ENCODE measurements at regions not wholly inside any gene's neighbourhood (a gene's known extent, or its start where the extent isn't known, plus 50 kb on each side); places are given as distances from the start of the nearest gene placed in this dataset.

DNA sequence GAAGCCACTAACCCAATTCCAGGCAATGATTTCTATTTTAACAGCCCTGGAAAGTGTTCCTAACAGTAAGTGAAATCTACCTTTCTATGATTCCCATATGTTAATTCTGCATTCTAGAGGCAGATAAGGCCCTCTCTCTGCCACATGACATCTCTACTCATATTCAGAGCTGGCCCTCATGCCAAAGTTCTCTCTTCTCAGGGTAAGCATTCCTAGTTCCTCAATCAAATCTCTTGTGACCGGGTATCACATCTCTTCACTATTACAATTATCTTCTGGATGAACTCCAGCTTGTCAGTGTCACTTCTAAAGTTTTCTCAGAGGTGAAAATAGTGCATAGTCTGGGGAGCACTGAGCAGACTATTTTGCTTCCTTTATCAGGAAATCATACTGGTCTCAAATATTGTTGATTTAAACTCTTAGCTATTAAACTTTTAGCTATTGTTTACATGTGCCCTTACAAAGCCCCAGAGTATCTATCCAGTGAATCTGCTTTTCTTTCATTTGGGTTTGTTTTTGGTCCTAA is 66.4 kb upstream of the TNFSF18 start:
- DNase-seq: no peak
- 6 to 46% (median 23%) methylated on average over 1 of the region's 1 CpG for WGBS, 4 donors
- TF ChIP-seq, protein P1, sequence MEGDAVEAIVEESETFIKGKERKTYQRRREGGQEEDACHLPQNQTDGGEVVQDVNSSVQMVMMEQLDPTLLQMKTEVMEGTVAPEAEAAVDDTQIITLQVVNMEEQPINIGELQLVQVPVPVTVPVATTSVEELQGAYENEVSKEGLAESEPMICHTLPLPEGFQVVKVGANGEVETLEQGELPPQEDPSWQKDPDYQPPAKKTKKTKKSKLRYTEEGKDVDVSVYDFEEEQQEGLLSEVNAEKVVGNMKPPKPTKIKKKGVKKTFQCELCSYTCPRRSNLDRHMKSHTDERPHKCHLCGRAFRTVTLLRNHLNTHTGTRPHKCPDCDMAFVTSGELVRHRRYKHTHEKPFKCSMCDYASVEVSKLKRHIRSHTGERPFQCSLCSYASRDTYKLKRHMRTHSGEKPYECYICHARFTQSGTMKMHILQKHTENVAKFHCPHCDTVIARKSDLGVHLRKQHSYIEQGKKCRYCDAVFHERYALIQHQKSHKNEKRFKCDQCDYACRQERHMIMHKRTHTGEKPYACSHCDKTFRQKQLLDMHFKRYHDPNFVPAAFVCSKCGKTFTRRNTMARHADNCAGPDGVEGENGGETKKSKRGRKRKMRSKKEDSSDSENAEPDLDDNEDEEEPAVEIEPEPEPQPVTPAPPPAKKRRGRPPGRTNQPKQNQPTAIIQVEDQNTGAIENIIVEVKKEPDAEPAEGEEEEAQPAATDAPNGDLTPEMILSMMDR (IDR thresholded peaks at IDR 0.05): no peak
- TF ChIP-seq POLR2A (IDR thresholded peaks at IDR 0.05): no peak
- intact Hi-C loops (cut with DNase I): no loop called here
- H3K4me1 ChIP-seq: peaks cover 0 to 35% (median 3%) of the 10 kb centered on the region in 12 donors
- H3K27me3 ChIP-seq: no peaks in the 10 kb centered on the region
- H3K9me3 ChIP-seq: no peaks in the 10 kb centered on the region
- peak overlapping the region in 1 of 12 donors; percentile 52 for H3K27ac ChIP-seq
- no peak overlapping the region for H3K4me3 ChIP-seq
- ATAC-seq: peak in 1 of 4 donors; percentile 66
- H3K36me3 ChIP-seq: no peaks in the 10 kb centered on the region

DNA sequence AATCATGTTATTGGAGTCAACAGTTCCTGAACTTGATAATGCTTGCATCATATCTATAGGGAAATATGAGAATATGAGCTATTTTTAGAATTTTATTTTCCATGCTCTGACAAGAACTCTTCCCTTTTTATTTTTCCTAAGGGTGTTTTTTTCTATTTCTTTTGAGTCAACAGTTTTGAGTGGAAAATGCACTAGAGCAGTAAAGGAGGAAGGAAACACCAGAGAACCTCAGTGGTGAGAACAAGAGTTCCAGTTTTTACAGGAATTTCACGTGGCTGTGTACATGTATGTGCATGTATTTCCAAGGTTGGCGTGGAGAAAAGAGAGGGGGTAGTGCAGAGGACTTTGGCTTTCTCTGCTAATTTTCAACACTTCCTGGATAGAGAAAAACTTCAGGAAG is 63.6 kb upstream of the TNFSF18 start:
- intact Hi-C loops (cut with DNase I): no loop called here
- Histone ChIP-seq H3K27me3 (no peaks in the 10 kb centered on the region), H3K4me3 (no peak overlapping the region), H3K4me1 (peaks cover 0 to 34% (median 0%) of the 10 kb centered on the region in 12 donors), H3K9me3 (no peaks in the 10 kb centered on the region), H3K27ac (peak overlapping the region in 1 of 12 donors; percentile 3), H3K36me3 (no peaks in the 10 kb centered on the region)
- ATAC-seq (peak in 1 of 4 donors; percentile 79), DNase-seq (no peak)
- 52 to 68% (median 66%) methylated on average over 2 of the region's 2 CpGs for WGBS, 4 donors
- TF ChIP-seq, protein P1 (IDR thresholded peaks at IDR 0.05): no peak
- no peak for TF ChIP-seq POLR2A (IDR thresholded peaks at IDR 0.05)

DNA sequence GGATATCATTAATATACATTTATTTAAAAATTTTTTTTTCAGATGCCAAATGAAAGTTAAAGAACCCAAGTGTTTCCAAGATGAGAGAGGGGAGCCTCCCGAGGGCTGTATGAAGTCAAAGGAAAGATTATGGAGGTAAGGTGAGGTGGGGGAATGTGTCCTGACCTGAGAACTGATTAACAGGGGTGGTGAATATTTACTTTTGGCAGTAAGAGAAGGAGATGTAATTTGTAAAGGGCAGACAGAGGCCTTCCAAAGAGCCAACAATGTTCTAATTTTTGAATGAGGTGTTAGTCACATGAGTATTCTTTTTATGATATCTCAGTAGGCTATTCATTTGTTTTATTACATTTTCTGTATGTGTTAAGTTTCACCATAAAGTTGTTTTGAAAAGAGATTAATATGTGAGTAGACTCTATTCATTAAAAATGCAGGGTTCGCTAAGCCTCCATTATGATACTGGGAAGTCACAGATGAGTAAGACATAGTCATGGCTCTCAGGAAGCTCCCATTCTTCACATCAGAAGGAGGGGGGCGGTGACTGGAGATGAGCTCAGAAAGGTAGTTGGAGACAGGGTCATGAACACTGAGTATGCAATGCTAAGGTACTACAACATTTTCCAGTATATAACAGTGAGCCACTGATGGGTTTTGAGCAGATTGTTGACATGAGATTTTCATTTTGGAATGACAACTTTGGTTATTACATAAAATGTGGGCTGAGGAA is 62.4 kb upstream of the TNFSF18 start:
- H3K27me3 ChIP-seq: no peaks in the 10 kb centered on the region
- 92 to 97% (median 94%) methylated on average over 3 of the region's 3 CpGs for WGBS, 4 donors
- intact Hi-C loops (cut with DNase I): no loop called here

DNA sequence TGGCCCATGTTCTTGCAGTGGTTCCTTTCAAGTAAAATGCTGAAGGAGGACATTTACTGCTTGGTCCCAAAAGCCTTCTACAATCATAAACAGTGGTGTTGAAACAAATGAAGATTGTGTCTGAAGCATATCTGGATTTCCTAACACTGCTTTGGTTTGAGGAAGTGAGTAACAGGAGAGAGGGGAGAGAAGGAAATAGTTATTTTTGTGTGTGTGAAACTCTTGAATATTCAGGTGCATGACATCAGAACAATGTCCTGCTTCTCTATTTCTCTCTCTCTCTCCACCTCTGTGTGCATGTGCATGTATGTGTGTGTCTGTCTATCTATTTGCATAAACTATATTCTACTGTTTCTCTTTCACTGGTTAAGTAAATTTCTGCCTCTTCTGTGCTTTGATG is 61.4 kb upstream of the TNFSF18 start:
- DNase-seq (no peak), ATAC-seq (peak in 2 of 4 donors; percentile 31 to 53)
- Histone ChIP-seq H3K27ac (peak overlapping the region in 1 of 12 donors; percentile 43), H3K4me3 (no peak overlapping the region), H3K4me1 (peaks cover 0 to 23% (median 0%) of the 10 kb centered on the region in 12 donors), H3K9me3 (peaks cover 0 to 15% (median 1%) of the 10 kb centered on the region in 12 donors), H3K36me3 (no peaks in the 10 kb centered on the region), H3K27me3 (no peaks in the 10 kb centered on the region)
- intact Hi-C loops (cut with DNase I): no loop called here
- TF ChIP-seq, protein P1 (IDR thresholded peaks at IDR 0.05): no peak
- TF ChIP-seq POLR2A (IDR thresholded peaks at IDR 0.05): no peak

More for the DNA sequence above, 62.4 kb upstream of the TNFSF18 start:
- TF ChIP-seq POLR2A (IDR thresholded peaks at IDR 0.05): no peak
- TF ChIP-seq, protein P1 (IDR thresholded peaks at IDR 0.05): no peak
- H3K36me3 ChIP-seq: no peaks in the 10 kb centered on the region
- H3K4me1 ChIP-seq: peaks cover 0 to 34% (median 0%) of the 10 kb centered on the region in 12 donors
- ATAC-seq (no peak), DNase-seq (no peak)
- H3K4me3 ChIP-seq: no peak overlapping the region
- peaks cover 0 to 5% (median under 1%) of the 10 kb centered on the region in 12 donors for H3K9me3 ChIP-seq
- no peak overlapping the region for H3K27ac ChIP-seq
